ENCODE measurements at regions not wholly inside any gene's neighbourhood (a gene's known extent, or its start where the extent isn't known, plus 50 kb on each side); places are given as distances from the start of the nearest gene placed in this dataset.

- dilution Hi-C loops (cut with HindIII; ENCODE audit: low sequenced_read_pairs, unreplicated experiment) (no loop called here), intact Hi-C loops (cut with micrococcal nuclease) (loop anchor here (5.0 to 10.0 kb wide), 2 partner anchors 154 to 452 kb away; partner anchors contain the start of gene FGF9), in situ Hi-C loops (cut with MboI; ENCODE audit: low sequenced_read_pairs) (no loop called here)
- Histone ChIP-seq H2BK120ac (ENCODE audit: low read depth, low read length) (peak overlapping the region; percentile 91), H3K4ac (ENCODE audit: low read depth, low read length) (peak overlapping the region; percentile 91), H2BK20ac (ENCODE audit: low read depth, low read length) (peak overlapping the region; percentile 96), H3K4me2 (ENCODE audit: low read depth, low read length) (no peak overlapping the region), H2AFZ (replicated peaks; ENCODE audit: low read length, poor library complexity) (no peak overlapping the region), H3K36me3 (ENCODE audit: control insufficient read depth, insufficient read depth, low read length) (no peaks in the 10 kb centered on the region), H3K56ac (ENCODE audit: extremely low read depth, insufficient read depth, low read length) (peak overlapping the region; percentile 28; the same call in 1 of the 2 replicates), H4K91ac (ENCODE audit: insufficient read depth, low read depth, low read length) (peak overlapping the region; percentile 57), H2AK9ac (replicated peaks; ENCODE audit: low read depth, low read length, poor library complexity) (no peak overlapping the region), H3K9ac (ENCODE audit: low read depth, low read length) (no peak overlapping the region), H3K4me1 (ENCODE audit: control insufficient read depth, insufficient read depth, low read length) (peaks cover 16% of the 10 kb centered on the region), H3K14ac (replicated peaks; ENCODE audit: low read depth, low read length) (peak overlapping the region; percentile 77; the same call in 1 of the 2 replicates), H3K23ac (ENCODE audit: low read depth, low read length) (no peak overlapping the region), H4K5ac (ENCODE audit: low read depth, low read length) (peak overlapping the region; percentile 88), H3K27ac (ENCODE audit: insufficient read depth, low read length) (peak overlapping the region; percentile 64; the same call in 1 of the 2 replicates), H2BK15ac (ENCODE audit: low read depth, low read length) (no peak overlapping the region; the same call in 1 of the 3 replicates), H2BK5ac (ENCODE audit: low read depth, low read length, poor library complexity, severe bottlenecking) (no peak overlapping the region), H3K18ac (ENCODE audit: low read depth, low read length) (peak overlapping the region; percentile 99), H3K9me1 (ENCODE audit: insufficient read depth, low read length) (peaks cover 6% of the 10 kb centered on the region), H3K4me3 (ENCODE audit: insufficient read depth, low read depth, low read length) (no peak overlapping the region), H3K79me1 (ENCODE audit: low read depth in 1 of 2, low read length in 2 of 2) (no peaks in the 10 kb centered on the region), H4K20me1 (ENCODE audit: insufficient read depth, low read length) (no peaks in the 10 kb centered on the region), H3K27me3 (ENCODE audit: control insufficient read depth, insufficient read depth, low read length) (no peaks in the 10 kb centered on the region), H2AK5ac (ENCODE audit: low read depth, low read length) (peak overlapping the region; percentile 4; the same call in 1 of the 2 replicates), H3K9me3 (ENCODE audit: control insufficient read depth, insufficient read depth, low read length) (peaks cover 3% of the 10 kb centered on the region; the same call in 1 of the 2 replicates), H4K8ac (ENCODE audit: low read depth in 2 of 2, low read length in 2 of 2) (peak overlapping the region in 1 of 2 experiments; percentile 28; a peak in 2 of 4 replicates)
- ChIA-PET POLR2A (ENCODE audit: unreplicated experiment) (no interaction called here), CTCF (no interaction called here)
- ATAC-seq (ENCODE audit: low read depth), result no peak
- no CpG with 5 or more reads among the region's 2 CpGs for WGBS, 2 experiments (ENCODE audit: extremely low coverage in 2 of 2, insufficient read length in 1 of 2)
- TF ChIP-seq ELK1 (IDR thresholded peaks at IDR 0.05; ENCODE audit: borderline replicate concordance, low read depth, low read length), result no peak
- no peak for DNase-seq
- BruUV-seq (replicated peaks), result no TSS peak
Measured at GRCh38 chr13:22126433-22127021, 455.7 kb downstream of the FGF9 start.
